GM19468 (cell line): ENCODE measurements at regions not wholly inside any gene's neighbourhood (a gene's known extent, or its start where the extent isn't known, plus 50 kb on each side); places are given as distances from the start of the nearest gene placed in this dataset.
A peak's percentile ranks its signal among the peaks of the same experiment; 100 is the strongest.
"Not testable (repeated sequence)": the region's sequence is repeated elsewhere in the genome, so short reads cannot be mapped to it uniquely, and the experiment has no call there.

Experiments
- ATAC-seq: cut with Tn5 transposase; IDR thresholded peaks from one replicate; pipeline ENCODE4 v1.9.1; 2021; ENCODE audit warnings: mild to moderate bottlenecking, moderate library complexity, moderate number of reproducible peaks; ENCODE audit not compliant: unreplicated experiment; ENCODE audit errors: extremely low read depth

DNA sequence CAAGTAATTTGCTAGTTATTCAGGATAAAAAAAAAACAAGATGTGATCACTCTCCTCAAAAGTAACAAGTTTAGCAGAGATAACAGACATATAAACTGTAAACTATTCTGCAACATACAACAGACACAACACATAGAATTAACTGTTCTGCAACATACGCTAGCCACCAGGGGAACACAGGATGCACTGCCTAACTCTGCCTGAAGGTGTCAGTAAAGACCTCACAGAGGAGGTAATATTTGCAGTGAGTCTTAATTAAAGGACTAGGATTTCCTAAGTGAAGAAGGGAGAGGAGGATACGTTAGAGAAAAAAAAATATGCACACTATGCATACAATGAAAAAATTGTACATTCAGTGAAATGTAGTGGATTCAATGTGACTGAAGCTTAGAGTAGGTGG lies 129.6 kb downstream of the NBPF8 start:
- ATAC-seq, result not testable (repeated sequence)

DNA sequence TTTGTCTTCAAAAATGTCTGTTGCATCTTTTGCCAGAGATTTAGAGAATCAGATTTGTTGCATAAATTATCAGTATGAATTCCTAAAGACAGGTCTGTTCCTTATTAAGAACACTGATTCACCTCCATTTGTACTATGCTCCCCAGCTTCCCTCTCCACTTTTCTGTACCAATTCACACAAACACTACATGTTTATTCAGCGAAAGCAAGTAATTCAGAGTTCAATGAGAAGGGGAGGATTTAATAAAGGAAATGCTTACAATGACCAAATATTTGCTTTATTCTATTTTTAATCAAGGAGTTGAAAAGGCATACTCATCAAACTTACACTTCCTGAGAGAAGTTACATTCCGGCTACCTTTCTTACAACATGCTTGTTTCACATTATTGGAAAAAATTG lies 135.5 kb downstream of the NBPF8 start:
- not testable (repeated sequence) for ATAC-seq

DNA sequence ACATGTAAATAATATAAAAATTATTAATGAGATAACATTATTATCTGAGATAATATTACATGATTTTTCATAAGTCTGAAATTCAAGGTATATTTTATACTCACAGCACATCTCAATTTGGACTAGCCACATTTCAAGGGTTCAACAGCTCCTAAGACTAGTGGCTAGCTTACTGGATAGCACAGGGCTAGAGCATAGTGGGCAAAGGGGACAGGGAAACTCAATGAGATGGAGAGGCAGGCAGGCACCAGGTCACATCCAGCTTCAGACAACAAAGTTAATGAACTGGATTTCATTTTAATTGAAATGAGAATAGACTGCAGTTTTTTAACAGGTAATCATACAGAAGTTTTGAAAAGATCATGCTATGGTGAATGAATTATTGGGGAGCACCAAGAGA lies 137.4 kb downstream of the NBPF8 start:
- not testable (repeated sequence) for ATAC-seq

DNA sequence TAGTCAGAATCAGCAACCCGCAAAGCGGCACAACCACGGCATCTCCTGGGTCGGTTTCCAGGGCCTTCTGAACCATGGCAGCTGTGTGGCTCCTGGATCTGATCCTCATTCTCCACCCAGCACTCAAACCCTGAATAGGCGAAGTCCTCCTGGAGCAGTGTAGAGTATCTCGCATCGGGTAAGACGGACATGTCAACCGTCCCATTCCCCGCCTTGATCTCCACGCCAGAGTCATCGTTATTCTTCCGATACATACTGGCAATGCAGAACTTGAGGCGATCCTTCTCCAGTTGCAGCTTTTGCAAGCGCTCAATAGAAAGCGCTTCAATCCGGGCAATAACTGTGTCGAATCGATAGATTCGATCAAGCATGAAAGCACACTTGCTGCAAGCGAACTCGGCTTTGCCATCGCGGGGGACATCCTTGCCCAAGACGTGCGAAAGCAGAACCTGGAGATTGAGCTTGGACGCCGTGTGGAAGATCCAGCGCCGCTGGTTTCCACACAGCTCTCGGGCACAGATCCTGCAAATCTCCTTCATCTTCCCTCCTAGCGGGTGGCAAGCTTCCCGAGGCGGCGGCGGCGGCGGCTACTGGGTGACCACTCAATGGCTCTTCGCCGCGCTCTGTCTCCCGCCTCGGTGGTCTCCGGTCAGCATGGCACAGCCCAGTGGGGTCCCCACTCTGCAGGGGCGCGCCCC lies 142.9 kb downstream of the NBPF8 start:
- not testable (repeated sequence) for ATAC-seq

DNA sequence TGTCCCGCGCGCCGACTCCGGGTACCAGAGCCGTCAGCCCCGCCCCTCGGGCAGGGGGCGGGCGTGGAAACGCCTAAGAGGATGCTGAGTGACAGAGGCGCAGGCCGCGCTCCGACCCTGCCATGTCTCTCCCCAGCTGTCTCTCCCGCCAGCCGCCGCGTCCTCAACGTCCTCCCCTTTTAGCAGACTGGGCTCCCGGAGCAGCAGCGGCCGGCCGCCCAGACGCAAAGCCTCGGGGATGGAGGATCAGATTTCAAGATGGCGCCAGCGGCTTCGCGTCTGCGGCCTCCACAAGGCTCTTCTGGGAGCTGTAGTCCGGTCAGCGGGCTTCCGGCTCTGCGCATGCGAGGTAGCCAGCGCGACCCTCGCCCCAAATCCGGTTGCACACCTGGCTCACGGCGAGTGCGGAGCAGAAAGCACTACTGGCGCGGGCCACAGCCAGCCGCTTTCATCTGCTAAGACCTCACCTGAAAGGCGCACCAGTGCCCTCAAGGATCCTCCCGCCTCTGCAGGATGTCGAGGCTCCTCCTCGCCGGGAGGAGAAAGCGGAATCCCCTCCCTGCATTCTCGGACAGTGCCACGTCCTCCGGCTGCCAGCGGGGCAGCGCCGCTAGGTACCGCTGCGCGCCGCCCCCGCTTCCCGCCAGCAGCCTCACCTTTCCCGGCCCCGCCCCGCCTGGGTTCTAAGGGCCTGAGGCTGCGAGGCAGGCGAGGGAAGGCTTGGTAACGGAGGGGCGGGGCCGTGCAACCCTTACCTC lies 143.6 kb downstream of the NBPF8 start:
- peak; percentile 74 for ATAC-seq

DNA sequence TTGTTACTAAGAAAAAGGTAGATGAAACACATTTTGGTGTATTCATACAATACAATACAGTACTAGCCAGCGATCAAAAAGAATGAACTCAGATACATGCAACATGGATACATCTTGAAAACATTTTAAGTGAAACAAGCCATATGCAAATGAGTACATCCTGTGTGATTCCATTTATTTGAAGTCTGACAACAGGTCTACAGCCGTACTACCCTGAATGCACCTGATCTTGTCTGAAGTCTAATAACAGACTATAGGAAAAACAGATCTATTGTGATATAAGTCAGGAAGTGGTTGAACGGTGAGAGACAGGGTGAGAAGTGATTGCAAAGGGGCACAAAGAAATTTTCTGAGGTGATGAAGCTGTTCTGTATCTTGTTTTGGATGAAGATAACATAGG lies 146.9 kb downstream of the NBPF8 start:
- not testable (repeated sequence) for ATAC-seq

DNA sequence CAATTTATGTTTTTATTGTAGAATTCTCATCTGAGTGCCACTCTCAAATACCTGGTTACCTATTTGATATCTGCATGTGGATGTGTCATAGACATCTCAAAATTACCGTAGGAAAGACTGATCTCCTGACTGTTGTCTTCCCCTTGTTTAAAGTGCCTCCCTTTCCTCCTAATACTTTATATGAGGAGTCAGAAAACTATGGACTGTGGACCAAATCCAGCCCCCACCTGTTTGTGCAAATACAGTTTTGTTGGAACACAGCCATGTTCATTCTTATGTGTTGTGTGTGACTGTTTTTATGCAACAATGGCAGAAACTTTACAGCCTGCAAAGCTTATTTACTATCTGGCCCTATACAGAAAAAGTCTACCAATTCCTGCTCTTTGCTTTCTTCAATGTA lies 150.6 kb downstream of the NBPF8 start:
- not testable (repeated sequence) for ATAC-seq

DNA sequence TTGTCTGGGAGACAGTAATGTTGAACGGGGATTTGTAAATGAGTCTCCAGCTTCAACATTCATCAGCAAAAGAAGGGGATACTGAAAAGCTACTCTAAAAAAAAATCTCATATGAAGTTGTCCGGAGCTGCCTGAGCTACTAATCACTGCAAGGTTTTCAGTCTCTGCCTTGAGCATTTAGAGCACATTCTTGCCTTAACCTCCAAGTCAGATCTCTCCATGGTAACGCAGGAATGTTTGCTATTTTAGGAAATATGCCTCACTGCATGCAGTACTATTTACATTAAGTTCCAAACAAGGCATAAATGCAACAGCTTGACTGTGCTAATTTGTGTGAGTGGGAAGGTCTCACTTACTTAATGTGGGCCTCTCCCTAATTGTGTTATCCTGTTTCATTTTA lies 152.8 kb downstream of the NBPF8 start:
- not testable (repeated sequence) for ATAC-seq

DNA sequence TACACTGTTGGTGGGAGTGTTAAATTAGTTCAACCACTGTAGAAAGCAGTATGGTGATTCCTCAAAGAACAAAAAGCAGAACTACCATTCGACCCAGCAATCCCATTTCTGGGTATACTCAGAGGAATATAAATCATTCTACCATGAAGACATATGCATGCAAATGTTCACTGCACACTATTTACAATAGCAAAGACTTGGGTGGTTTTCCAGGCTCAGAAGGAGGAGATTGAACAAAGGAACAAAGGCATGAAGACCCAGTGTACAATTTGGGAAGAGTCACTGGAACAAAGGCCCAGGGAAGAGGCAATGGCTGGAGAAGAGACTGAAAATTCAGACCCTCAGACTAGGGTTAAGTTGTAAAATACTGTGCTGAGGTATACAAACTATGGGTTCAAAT lies 148.5 kb upstream of the NBPF26 start:
- not testable (repeated sequence) for ATAC-seq

DNA sequence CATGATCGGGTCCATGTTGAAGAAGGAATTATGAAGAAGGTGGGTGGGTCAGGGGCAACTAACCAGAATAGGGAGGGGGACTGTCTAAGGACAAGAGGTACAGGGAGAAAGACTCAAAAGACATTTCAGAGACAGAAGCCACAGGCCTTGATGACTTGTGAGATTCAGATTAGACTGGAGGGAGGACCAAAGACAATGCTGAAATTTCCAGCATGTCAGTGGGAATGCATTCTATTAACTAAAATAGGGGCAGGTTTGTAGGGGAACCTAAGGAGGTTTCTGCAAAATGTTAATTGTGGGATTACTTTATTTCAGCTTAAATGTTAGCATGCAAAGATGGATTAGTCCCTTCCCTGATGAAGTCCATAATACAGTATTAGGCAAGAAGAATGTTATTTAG lies 141.6 kb upstream of the NBPF26 start:
- not testable (repeated sequence) for ATAC-seq

DNA sequence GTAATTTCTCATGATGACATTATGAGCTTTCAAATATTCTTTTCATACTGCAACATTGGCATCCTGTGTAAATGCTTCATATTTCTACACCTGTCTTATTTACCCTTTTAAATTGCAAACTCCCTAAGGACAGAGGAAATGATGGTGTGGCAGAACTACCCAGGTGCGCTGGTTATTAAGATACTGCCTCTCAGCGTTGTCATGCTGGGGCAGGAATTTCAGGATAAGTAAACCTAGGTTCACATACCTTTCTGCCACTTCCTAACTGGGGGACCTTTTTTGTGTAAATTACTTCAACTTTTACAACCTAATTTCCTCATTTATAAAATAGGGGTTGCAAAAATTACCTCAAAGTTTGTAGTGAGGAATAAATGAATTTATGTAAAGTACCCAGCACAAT lies 137.7 kb upstream of the NBPF26 start:
- ATAC-seq, result not testable (repeated sequence)

DNA sequence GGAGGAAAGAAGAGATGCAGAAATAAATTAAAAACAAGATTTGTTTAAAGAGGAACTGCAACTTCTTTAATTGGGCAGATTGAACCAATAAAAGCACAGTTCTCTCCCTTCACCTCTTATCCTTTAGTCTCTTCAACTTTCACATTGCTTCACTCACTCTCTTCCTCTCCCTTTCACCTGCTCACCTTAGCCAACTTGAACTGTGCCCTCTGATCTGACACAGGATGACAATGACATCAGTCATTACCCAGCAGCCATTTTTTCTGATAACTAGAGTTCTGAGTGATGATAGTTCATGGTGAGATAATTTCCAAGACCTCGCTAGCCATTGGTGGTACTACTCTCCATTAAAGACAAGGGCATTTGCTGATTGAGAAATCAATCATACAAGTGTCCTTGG lies 134.9 kb upstream of the NBPF26 start:
- ATAC-seq, result not testable (repeated sequence)

DNA sequence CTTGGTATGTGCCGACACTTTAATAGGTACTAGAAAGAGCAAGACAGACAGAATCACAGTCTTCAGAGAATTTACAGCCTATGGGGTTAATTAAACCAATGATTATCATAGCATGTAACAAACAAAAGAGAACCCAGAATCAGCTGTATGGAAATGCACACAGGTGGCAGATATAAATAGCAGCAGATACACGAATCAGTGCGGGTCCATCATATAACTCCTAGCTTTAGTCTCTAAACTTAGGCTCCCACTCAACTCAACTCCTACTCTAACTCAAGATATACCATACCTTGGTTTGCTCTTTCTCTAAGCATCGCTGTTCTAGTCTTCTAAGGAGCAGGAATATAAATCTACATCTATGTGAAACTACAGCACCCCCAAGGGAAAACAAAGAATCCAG lies 132.0 kb upstream of the NBPF26 start:
- ATAC-seq, result not testable (repeated sequence)

DNA sequence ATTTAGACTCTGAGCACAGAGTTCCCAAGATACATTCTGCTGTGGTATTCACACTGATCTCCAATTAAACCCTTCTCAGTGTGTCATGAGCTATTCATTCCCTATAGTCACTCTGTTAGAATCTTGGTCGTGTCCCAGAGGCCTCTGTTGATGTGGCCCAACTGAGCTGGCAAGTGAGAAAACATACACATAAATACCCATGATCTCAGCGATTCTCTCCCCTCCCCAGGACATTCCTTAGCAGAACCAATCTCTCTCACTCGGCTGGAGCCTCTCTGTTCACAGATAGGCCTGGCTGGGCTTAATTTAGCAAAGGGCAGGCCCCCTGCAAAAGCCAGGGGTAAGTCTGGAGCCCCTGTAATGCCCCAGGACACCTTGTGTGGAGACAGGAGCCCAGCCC lies 130.8 kb upstream of the NBPF26 start:
- ATAC-seq, result not testable (repeated sequence)

DNA sequence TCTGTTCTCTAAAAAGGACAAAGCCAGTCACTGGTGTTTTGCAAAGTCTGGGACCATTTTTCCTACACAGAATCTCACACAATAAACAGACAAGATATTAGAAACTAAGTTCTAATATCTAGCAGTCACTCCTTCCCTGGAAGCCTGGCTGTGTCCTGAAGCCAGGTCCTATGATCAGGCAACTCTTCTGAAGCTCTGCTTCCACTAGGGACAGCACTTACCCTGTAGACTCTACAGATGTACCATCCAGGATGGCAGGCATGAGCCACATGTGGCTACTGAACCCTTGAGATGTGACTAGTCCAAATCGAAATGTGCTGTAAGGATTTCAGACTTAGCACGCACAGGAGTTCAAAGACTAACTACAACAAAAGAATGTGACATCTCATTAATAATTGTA lies 130.1 kb upstream of the NBPF26 start:
- not testable (repeated sequence) for ATAC-seq

DNA sequence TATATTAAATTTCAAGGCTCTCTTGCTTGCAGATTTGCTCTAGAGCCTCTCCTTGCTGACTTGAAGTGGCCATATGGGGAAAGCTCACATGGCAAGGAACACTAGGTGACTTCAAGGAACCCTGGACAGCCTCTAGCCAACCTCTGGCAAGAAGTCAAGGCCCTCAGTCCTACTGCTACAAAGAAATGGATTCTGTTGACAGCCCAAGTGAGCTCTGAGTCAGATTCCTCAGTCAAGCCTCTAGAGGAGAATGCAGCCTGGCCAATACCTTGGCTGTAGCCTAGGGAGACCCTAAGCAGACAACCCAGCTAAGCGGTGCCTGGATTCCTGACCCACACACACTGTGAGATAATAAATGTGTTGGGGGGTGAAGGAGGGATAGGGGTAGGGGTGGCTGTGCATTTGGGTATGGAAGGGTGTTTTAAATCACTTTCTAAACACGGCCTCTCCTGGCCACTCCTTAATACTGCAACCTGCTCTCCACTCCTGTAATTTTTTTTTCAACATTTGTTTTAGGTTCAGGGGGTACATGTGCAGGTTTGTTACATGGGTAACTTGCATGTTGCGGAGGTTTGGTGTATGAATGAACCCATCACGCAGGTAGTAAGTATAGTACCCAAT lies 125.3 kb upstream of the NBPF26 start:
- ATAC-seq, result not testable (repeated sequence)

DNA sequence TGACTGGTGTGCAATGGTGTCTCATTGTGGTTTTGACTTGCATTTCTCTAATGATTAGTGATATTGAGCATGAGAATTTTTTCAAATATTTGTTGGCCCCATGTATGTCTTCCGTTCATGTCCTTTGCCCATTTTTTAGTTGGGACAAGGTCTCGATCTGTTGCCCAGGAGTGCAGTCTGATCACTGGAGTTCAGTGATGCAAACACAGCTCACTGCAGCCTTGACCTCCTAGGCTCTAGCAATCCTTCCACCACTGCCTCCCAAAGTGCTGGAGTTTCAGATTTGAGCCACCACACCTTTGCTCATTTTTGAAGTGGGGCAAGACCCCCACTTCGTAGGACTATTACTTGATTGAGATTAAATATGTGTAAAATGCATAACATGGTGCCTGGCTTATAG lies 124.2 kb upstream of the NBPF26 start:
- ATAC-seq, result not testable (repeated sequence)

DNA sequence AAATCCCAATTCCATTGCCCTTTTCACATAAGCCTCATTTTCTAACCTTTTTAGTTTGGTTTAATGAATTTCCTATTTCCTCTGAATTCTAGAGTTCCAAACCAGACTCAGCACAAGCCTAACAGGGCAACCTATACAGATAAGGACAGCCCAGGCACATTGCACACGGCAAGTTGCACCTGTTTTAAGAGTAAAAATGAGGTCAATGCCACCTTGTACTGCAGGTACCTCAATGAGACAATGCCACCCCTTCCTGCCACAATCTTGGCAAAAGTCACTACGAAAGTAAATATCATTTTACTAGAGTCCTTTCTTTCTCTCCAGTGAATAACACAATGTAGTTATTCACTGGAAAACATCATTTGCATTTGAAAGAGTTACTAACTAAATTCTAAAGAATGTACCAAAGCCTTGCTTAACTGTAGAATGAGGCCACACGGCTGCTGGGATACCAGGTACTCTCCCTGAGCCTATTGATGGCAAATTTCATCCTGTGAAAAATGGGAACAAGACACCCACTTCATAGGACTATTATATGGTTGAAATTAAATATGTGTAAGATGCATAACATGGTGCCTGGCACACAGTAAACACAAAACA lies 123.2 kb upstream of the NBPF26 start:
- not testable (repeated sequence) for ATAC-seq

DNA sequence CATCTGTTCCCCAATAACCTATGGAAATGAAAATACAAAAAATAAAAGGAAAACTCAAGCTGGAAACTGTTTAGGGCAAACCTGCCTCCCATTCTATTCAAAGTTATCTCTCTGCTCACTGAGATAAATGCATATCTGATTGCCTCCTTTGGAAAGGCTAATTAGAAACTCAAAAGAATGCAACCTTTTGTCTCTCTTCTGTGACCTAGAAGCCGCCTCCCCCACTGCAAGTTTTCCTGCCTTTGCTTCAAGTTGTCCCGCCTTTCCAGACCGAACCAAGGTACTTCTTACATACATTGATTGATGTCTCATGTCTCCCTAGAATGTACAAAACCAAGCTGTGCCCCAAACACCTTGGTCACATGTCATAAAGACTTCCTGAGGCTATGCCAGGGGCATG lies 115.9 kb upstream of the NBPF26 start:
- ATAC-seq, result not testable (repeated sequence)

DNA sequence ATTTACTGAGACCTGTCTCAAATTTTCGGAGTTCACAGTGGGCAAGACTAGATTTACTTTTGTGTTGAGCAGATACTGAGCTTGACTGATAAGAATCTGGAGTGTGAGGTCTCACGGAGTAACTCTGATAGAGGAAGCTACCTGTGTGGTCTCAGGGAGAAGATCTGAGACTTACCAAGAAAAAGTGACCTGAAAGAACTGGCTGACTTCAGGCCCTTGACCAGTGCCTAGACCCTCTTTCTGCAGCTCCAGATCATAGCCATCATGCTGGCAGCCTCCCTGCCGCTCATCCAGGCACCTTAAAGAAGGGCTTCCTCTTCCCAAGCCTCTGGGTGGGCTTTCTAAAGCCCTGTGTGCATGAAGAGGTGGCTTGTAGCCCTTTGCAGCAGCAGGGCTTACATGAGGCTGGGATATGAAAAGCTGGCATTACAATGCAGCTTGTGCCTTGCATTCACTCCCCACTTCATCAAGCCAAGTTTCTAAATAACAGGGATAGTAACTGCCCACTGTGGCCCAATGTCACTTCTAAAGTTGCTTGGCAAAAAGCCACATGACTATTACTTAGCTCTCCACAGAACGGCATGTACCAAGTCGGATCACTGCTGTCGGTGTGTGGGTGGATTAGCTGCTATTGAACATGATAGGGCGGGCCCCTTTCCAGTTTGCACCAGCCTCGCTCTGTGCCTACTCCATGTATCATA lies 115.3 kb upstream of the NBPF26 start:
- not testable (repeated sequence) for ATAC-seq
